GM12873 (cell line): ENCODE measurements at regions not wholly inside any gene's neighbourhood (a gene's known extent, or its start where the extent isn't known, plus 50 kb on each side); places are given as distances from the start of the nearest gene placed in this dataset.

ENCODE experiments used
- TF ChIP-seq, protein P1 (sequence below): IDR thresholded peaks from 2 replicates; pipeline ENCODE4 v1.5.1; 2012; ENCODE audit warnings: low read depth, mild to moderate bottlenecking, moderate library complexity, low read length, control low read depth; ENCODE audit not compliant: insufficient read depth; ENCODE audit errors: missing control alignments

DNA sequence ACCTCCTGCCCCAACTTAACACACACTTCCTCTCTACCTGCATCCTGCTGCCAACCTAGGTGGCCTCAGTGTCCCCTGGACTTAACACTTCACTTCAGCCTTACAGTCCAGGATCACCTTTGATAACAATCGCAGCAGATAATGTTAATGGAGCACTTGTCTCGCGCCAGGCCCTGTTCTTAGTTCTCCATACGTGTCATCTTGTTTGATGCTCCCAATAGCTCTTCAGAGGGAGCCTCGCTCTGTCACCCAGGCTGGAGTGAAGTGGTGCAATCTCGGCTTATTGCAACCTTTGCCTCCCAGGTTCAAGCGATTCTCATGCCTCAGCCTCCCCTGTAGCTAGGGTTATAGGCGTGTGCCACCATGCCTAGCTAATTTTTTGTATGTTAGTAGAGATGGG lies 62.7 kb upstream of the SHB start:
- TF ChIP-seq, protein P1, sequence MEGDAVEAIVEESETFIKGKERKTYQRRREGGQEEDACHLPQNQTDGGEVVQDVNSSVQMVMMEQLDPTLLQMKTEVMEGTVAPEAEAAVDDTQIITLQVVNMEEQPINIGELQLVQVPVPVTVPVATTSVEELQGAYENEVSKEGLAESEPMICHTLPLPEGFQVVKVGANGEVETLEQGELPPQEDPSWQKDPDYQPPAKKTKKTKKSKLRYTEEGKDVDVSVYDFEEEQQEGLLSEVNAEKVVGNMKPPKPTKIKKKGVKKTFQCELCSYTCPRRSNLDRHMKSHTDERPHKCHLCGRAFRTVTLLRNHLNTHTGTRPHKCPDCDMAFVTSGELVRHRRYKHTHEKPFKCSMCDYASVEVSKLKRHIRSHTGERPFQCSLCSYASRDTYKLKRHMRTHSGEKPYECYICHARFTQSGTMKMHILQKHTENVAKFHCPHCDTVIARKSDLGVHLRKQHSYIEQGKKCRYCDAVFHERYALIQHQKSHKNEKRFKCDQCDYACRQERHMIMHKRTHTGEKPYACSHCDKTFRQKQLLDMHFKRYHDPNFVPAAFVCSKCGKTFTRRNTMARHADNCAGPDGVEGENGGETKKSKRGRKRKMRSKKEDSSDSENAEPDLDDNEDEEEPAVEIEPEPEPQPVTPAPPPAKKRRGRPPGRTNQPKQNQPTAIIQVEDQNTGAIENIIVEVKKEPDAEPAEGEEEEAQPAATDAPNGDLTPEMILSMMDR = no peak

DNA sequence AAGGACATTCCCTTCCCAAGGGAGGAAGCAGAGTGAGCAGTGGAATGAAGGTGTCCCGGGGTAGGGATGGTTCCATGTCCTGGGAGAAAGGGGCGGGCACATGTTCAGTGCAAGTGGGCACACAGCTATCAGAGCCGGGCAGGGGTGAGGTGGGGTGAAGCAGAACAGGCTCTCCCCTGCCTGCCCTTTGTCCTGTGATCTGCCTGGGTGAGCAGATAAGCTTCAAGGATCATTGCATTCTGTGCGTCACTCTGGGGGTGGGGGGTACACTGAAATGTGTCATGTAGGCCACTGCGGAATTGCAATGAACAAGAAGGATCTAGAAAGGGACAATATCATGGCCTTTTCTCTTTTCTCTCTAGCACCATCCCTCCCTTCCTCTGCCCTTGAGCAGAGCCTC lies 61.7 kb upstream of the SHB start:
- TF ChIP-seq, protein P1 = no peak

DNA sequence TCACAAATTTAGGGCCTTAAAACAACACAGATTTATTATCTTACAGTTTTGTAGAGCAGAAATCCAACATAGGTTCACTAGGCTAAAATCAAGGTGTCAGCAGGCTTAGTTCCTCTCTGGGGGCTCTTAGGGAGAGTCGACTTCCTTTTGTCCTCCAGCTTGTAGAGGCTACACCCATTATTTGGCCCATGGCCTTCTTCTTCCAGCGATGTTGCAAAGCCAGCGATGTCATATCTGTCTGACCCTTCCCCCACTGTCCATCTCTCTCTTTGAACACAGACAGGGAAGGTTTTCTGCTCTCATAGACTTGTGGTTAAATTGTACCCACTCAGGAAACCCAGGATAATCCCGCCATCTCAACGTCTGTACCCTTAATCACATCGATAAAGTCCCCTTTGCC lies 60.3 kb upstream of the SHB start:
- TF ChIP-seq, protein P1 = no peak

DNA sequence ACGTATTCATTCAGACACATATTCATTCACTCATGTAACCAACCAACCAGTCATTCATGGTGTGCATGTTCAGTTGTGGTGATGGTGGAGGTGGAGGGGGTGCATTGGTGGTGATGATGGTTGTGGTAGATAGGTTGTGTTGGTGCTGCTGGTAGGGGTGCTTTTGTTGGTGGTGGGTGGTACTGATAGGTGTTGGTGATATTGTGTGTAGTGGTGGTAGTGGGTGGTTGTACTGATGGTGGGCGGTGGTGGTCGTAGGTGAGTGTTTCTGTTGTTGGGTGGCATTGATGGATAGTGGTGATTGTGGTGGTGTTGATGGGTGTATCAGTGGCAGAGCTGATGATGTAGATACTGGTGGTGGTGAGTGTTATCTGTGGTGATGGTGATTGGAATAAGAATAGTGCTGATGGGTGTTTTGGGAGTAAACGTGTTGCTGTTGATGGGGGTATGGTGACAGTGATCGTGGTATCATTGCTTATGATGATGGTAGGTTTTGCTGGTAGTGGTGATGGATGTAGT lies 59.8 kb upstream of the SHB start:
- TF ChIP-seq, protein P1 = no peak

DNA sequence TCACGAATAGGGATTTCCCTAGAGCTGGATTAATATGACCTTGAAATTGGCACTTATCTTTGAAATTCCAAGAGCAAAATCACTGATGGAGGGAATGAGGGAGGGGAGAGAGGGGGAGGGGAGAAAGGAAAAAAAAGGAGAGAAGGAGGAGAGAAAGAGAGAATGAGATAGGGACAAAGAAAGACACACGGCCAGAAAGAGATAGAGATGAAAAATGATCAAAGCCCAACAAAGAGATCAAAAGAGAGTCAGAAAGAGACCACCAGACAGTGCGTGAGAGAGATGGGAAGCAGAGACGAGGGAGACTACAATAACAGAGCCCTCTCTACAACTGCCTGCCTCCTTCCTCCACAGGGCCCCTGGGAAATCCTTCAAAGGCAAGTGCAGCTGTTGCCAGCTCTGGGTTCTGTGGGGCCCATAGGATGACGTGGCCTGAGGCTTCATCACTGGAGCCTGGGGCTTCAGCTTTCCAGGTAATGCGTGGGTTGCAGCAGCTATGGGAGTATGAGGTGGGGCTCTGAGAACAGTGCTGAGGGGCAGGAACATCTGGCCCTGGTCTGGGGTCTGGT lies 58.3 kb upstream of the SHB start:
- TF ChIP-seq, protein P1 = no peak

DNA sequence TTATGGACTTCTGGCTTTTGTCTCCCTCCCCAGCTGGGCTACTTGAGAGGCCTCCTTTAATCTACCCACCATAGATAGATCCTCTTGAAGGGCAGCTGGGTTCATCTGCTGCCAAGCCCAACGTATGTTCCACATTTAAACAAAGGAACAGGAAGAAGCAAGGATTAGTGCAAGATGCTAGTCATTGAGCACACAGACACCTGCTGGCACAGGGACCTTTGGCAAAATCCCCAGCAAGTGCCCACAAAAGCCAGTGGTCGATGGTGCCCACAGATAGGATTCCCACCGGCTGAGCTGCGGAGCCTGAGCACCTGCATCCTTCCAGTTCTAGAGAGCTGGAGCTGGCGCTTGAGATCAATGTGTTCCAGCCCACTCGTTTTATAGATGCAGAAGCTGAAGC lies 57.7 kb upstream of the SHB start:
- TF ChIP-seq, protein P1 = no peak

DNA sequence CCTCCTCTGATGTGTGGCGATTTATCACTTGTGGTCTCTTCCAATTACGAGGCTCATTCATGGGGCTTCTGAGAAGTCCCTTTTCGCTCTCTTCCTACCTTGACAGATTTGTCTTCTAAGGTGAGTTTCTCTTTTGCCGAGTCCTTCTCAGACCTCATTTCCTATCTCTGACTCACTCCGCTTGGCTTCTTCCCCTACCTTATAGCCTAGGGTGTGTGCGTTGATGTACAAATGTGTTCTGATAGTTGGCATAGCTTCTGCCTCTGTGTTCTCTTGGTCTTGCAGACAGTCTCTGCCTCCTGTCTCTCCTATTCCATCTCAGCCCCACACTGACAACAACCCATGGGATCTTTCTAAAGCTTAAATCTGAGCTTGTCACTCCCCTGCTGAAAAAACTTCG lies 56.9 kb upstream of the SHB start:
- TF ChIP-seq, protein P1 = no peak
